Esophagus mucosa (tissue), 1 donor: ENCODE measurements at regions not wholly inside any gene's neighbourhood (a gene's known extent, or its start where the extent isn't known, plus 50 kb on each side); places are given as distances from the start of the nearest gene placed in this dataset.
"Not testable (repeated sequence)": the region's sequence is repeated elsewhere in the genome, so short reads cannot be mapped to it uniquely, and the experiment has no call there.

ENCODE experiments used
- ATAC-seq: fragments of 200-7000 bp; cut with Tn5 transposase; one replicate; pipeline ENCODE4 v1.9.1; 2020
- donor health status: DM: yes; HTN: yes; CAD: no.

GRCh38 chr1:83457735-83458248 is 541.1 kb downstream of the TTLL7 start:
- ATAC-seq, result peak; percentile 64

- not testable (repeated sequence) for ATAC-seq
Observed at GRCh38 chr1:83457281-83457680, 541.7 kb downstream of the TTLL7 start.

GRCh38 chr1:83455753-83456152 is 543.2 kb downstream of the TTLL7 start:
- not testable (repeated sequence) for ATAC-seq

DNA sequence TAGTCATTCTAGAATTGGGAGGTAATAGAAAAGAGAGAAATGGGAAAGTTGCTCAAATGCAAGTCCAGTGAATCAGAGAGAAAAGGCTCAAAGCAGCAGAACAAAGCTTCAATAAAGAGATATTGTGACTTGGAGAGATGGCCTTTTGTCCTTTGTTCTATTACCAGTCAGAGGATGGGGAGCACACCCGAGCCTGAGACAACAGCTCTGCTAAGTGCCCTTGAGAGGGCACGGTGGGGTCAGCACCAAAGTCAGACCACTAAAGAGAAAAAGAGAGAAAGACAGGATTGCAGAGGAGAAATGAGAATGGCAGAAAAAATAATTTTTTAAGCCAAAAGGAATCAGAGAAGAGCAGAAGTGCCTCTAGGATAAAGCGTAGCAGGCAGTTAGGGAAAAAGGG is 553.1 kb downstream of the TTLL7 start:
- not testable (repeated sequence) for ATAC-seq

GRCh38 chr1:83442412-83442811 is 556.5 kb downstream of the TTLL7 start:
- ATAC-seq, result not testable (repeated sequence)

GRCh38 chr1:83440586-83440985 is 558.3 kb downstream of the TTLL7 start:
- not testable (repeated sequence) for ATAC-seq

- ATAC-seq, result not testable (repeated sequence)
Observed at GRCh38 chr1:83440021-83440420, 558.9 kb downstream of the TTLL7 start.

DNA sequence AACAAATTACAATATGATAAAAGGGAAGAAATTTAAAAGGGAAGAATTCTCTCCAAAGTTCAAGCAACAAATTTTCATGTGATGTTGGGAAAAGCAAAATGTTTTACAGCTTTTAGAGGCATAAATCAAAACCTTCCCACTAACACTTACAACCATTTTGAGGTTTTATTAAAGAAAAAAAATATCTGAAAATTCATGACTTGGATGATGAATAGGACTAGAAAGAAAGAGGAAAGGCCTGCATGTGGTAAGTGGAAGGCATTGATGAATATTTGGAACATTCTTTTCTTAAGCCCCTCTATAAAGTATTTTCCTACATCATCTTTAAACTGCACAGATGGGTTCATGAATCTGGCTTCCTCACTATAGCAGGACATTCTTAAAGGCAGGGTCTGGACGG is 560.6 kb downstream of the TTLL7 start:
- not testable (repeated sequence) for ATAC-seq

- ATAC-seq, result not testable (repeated sequence)
Observed at GRCh38 chr1:83435336-83435735, 563.6 kb downstream of the TTLL7 start.

DNA sequence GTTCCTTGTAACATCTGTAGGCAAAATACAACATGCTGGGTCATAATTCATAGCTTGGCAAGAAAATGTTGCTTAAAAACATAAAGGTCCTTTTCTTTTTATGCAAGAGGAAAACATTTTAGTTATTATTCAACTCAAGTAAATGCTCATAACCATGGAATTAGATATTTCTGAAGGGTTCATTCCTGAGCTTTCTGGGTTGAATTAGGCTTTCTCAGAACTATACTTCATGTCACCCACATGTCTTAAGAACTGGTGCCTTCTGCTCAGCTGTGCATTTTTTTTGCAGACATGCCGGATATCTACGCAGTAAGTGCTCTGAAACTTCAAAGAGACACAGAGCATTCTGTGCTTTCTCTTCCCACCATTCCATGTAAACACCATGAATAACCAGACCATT is 571.4 kb downstream of the TTLL7 start:
- not testable (repeated sequence) for ATAC-seq

GRCh38 chr1:83423382-83423781 is 575.5 kb downstream of the TTLL7 start:
- ATAC-seq, result not testable (repeated sequence)

GRCh38 chr1:83418558-83418957 is 580.4 kb downstream of the TTLL7 start:
- no peak for ATAC-seq

DNA sequence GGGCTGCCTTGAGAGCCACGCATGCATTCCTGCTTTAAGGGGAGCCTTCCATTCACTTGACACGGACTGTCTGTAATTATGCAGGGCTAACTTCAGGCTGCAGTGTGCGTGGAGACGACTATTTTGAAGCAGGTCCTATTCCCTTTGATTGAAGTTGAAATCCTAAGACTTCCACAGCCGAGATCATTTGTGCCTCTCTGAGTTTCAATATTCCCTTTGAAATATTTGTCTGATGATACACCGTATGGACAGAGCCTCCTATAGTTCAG is 585.2 kb downstream of the TTLL7 start:
- not testable (repeated sequence) for ATAC-seq

- not testable (repeated sequence) for ATAC-seq
Observed at GRCh38 chr1:83410746-83411413, 588.1 kb downstream of the TTLL7 start.

- not testable (repeated sequence) for ATAC-seq
Observed at GRCh38 chr1:83406693-83407371, 592.1 kb downstream of the TTLL7 start.

DNA sequence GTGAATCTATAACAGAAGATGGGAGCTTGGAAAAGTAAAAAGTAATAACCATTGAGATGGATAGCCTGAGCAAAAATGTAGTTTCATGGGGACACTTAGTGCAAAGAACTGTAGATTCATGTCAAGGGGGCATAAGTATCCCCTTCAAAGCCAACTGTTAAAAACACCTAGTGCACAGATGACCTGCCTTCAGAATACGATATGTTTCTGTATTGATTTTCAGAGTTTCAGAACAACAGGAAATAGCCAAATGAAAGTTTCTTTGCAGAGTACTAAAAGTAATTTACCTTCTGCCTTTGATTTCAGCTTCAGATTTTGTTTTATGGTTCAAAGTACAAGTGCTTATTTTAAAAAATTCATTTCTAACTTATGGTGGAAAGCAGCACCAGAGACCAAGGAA is 593.1 kb downstream of the TTLL7 start:
- not testable (repeated sequence) for ATAC-seq

DNA sequence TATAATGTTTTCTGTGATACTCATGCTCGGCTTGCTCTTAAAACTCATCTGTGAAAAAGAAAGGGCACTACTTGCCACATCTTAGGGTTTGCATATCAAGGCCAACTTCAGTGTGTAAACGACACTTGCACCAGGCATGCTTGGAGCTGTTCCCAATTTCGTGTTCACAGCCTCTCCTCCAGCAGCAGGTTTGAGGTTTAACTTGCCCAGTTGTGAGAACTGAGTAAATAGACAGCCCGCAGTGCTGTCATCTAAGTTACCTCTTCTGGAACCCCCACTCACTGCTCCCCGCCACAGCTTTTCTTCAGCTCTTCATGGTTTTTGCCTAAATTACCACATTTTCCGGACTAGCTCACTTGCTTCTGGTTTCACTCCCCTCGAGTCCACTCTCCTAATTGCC is 595.4 kb downstream of the TTLL7 start:
- ATAC-seq, result not testable (repeated sequence)

- ATAC-seq, result not testable (repeated sequence)
Observed at GRCh38 chr1:83401146-83401545, 597.8 kb downstream of the TTLL7 start.

DNA sequence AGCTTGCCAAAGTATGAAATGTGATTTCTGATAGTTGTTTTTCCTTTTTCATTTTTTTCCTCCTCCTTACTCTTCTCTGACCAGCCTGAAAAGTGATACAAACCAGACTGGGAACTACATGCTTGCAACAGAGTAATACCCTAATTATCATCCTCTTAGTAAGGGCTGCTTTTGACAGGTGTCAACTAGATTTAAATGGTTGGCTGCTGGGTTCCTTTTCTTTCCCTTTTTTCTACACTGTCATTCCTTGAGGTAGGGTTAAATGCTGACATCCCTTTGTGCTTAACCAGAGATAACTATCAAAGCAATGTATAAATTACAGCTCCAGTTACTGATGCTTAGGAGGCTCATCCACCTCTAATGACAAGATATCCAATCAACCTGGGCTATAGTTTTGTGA is 598.8 kb downstream of the TTLL7 start:
- not testable (repeated sequence) for ATAC-seq

- not testable (repeated sequence) for ATAC-seq
Observed at GRCh38 chr1:83398125-83398524, 600.8 kb downstream of the TTLL7 start.

- ATAC-seq, result not testable (repeated sequence)
Observed at GRCh38 chr1:83395130-83395529, 603.8 kb downstream of the TTLL7 start.

GRCh38 chr1:83386946-83387345 is 612.0 kb downstream of the TTLL7 start:
- ATAC-seq, result not testable (repeated sequence)

DNA sequence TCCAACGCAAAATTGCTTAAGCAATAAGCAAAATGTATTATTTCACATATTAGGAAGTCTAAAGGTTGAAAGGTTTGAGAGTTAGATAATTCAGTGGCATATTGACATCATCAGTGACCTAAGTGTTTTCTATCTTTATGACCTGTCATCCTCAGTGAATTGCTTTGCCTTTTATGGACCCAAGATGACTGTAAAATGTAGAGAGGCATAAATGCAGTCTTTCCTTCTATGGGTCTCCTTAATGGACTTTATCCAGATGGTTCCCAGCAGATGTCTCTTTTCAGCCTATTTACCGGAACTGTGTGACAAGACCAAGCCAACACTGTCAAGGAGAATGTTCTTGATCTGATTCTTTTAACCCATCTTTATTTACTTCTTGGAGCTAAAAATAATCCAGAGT is 615.8 kb downstream of the TTLL7 start:
- not testable (repeated sequence) for ATAC-seq

- peak; percentile 97 for ATAC-seq
Observed at GRCh38 chr1:83373018-83373417, 625.9 kb downstream of the TTLL7 start.
